RWPE1 (cell line): ENCODE measurements at regions not wholly inside any gene's neighbourhood (a gene's known extent, or its start where the extent isn't known, plus 50 kb on each side); places are given as distances from the start of the nearest gene placed in this dataset.

ENCODE experiments used
- CTCF ChIA-PET: fragments of 350-600 bp; sonication (Branson Sonifier 250); formaldehyde crosslinking; extraction: SDS; loops from one replicate; lab custom pipeline; 2021; lab: Yijun Ruan, JAX
- POLR2A ChIA-PET: fragments of 400-600 bp; formaldehyde crosslinking; extraction: SDS; loops from one replicate; lab custom pipeline; 2020; ENCODE audit warnings: antibody characterized with exemption; ENCODE audit not compliant: low non-redundant PET; lab: Yijun Ruan, JAX
- DNase-seq: peaks from one replicate; pipeline ENCODE4 v3.0.0; 2012; ENCODE audit warnings: low spot score
- H3K27ac ChIP-seq: fragments of 450-650 bp; 2 replicates; pipeline ENCODE4 v1.5.1; 2017
- CTCF ChIP-seq: fragments of 450-650 bp; conservative IDR thresholded peaks from 2 replicates; pipeline ENCODE4 v1.5.1; 2017; ENCODE audit warnings: low read depth, mild to moderate bottlenecking

GRCh38 chr10:128853537-128853936 lies 613.5 kb upstream of the MGMT start:
- no peak for DNase-seq
- TF ChIP-seq CTCF, result no peak
- ChIA-PET POLR2A (no interaction called here), CTCF (no interaction called here)
- no peak overlapping the region for H3K27ac ChIP-seq

- no peak for DNase-seq
- POLR2A ChIA-PET, result no interaction called here
- TF ChIP-seq CTCF, result no peak
- H3K27ac ChIP-seq, result no peak overlapping the region
- CTCF ChIA-PET, result no interaction called here
Measured at GRCh38 chr10:128854204-128854603, 612.8 kb upstream of the MGMT start.

- POLR2A ChIA-PET, result no interaction called here
- CTCF ChIA-PET, result no interaction called here
- no peak for DNase-seq
- no peak overlapping the region for H3K27ac ChIP-seq
- TF ChIP-seq CTCF, result no peak
Measured at GRCh38 chr10:128854963-128855362, 612.1 kb upstream of the MGMT start.

GRCh38 chr10:128855618-128856428 lies 611.2 kb upstream of the MGMT start:
- DNase-seq, result no peak
- no peak for TF ChIP-seq CTCF
- ChIA-PET POLR2A (no interaction called here), CTCF (no interaction called here)
- H3K27ac ChIP-seq, result no peak overlapping the region

GRCh38 chr10:128859738-128860386 lies 607.2 kb upstream of the MGMT start:
- POLR2A ChIA-PET, result no interaction called here
- no peak for DNase-seq
- CTCF ChIA-PET, result interaction anchor here (0.6 to 1.1 kb wide), 3 partner anchors 19 to 602 kb away, joined by 3 to 4 read pairs (median 3); no protein-coding TSS in a partner anchor
- TF ChIP-seq CTCF, result no peak
- no peak overlapping the region for H3K27ac ChIP-seq

- no peak overlapping the region for H3K27ac ChIP-seq
- CTCF ChIA-PET, result interaction anchor here (0.6 to 1.1 kb wide), 3 partner anchors 20 to 603 kb away, joined by 3 to 4 read pairs (median 3); no protein-coding TSS in a partner anchor
- TF ChIP-seq CTCF, result no peak
- DNase-seq, result no peak
- POLR2A ChIA-PET, result no interaction called here
Measured at GRCh38 chr10:128860574-128860973, 606.5 kb upstream of the MGMT start.
